H1 (cell line): ENCODE measurements at regions not wholly inside any gene's neighbourhood (a gene's known extent, or its start where the extent isn't known, plus 50 kb on each side); places are given as distances from the start of the nearest gene placed in this dataset.

Experiments
- BRCA1 ChIP-seq: IDR thresholded peaks from 2 replicates; pipeline ENCODE4 v1.6.1; 2012; ENCODE audit warnings: low read depth, low read length, improper control_type of control experiment
- SIX5 ChIP-seq: IDR thresholded peaks from 2 replicates; pipeline ENCODE4 v1.6.1; 2011; ENCODE audit warnings: mild to moderate bottlenecking, low read depth, low read length

DNA sequence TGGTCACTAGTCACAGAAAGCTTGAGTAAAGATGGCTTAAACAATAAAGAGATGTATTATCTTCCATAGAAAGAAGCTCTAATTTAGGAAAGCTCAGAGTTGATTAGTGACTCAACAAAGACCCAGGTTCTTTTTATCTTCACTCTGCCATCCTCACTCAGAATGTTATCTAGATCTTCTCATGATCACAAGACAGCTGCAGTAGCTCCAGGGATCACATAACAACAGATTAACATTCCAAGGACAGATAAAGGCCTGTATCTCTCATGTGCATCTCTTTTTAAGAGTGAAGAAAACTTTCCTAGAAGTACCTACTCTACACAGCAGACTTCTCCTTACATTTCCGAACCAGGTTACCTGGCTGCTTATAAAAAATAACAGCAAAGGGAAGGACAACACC is 368.7 kb upstream of the PROX1 start (continued):
- TF ChIP-seq SIX5: no peak
- TF ChIP-seq BRCA1: no peak
- TF ChIP-seq, all 59 proteins: peak for 0
